OCI-LY1 (cell line): ENCODE measurements at regions not wholly inside any gene's neighbourhood (a gene's known extent, or its start where the extent isn't known, plus 50 kb on each side); places are given as distances from the start of the nearest gene placed in this dataset.
"Not testable (repeated sequence)": the region's sequence is repeated elsewhere in the genome, so short reads cannot be mapped to it uniquely, and the experiment has no call there.

ENCODE experiments used
- CTCF ChIP-seq: fragments of 200-600 bp; sonication (generic), shearing (Covaris generic); IDR thresholded peaks from 2 replicates; pipeline ENCODE4 v1.5.1; 2017; ENCODE audit warnings: mild to moderate bottlenecking, antibody characterized with exemption, low read length, moderate library complexity, mixed read lengths
- EZH2 ChIP-seq: fragments of 200-600 bp; sonication (generic), shearing (Covaris generic); IDR thresholded peaks from 2 replicates; pipeline ENCODE4 v1.8.0; 2017; ENCODE audit warnings: borderline replicate concordance, mixed run types, mild to moderate bottlenecking, antibody characterized with exemption, low read length, moderate library complexity, mixed read lengths

DNA sequence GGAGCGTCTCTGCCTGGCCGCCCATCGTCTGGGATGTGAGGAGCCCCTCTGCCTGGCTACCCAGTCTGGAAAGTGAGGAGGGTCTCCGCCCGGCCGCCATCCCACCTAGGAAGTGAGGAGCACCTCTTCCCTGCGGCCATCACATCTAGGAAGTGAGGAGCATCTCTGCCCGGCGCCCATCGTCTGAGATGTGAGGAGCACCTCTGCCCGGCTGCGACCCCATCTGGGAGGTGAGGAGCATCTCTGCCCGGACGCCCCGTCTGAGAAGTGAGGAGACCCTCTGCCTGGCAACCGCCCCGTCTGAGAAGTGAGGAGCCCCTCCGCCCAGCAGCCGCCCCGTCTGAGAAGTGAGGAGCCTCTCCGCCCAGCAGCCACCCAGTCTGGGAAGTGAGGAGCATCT lies 84.5 kb downstream of the IDS start:
- TF ChIP-seq CTCF, EZH2: not testable (repeated sequence)
